GM19043 (cell line): ENCODE measurements at regions not wholly inside any gene's neighbourhood (a gene's known extent, or its start where the extent isn't known, plus 50 kb on each side); places are given as distances from the start of the nearest gene placed in this dataset.

Experiments used
- ATAC-seq: cut with Tn5 transposase; IDR thresholded peaks from one replicate; pipeline ENCODE4 v1.9.1; 2021; ENCODE audit warnings: low read depth; ENCODE audit not compliant: unreplicated experiment

- no peak for ATAC-seq
Observed at GRCh38 chr9:26334706-26335105, 557.9 kb downstream of the CAAP1 start.

GRCh38 chr9:26331223-26331622 lies 561.4 kb downstream of the CAAP1 start:
- ATAC-seq, result no peak

DNA sequence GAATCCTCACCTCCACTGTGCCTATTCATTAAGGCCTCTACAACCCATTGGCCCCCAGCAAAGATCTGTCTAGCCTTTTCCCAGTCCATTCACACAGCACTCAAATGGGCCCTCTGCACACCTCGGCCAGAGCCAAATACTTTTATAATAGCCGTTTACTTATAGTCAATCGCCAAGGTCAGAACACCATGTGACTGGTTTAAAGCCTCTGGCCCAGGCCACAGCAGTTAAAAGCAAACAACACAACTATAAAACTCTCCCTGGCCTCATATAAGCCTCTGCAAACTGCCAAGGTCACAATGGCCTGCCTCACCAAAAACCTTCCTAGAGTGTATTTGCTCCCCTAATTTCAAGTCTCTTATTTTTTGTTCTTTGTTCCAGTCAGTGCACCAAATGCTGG lies 562.6 kb downstream of the CAAP1 start:
- no peak for ATAC-seq

DNA sequence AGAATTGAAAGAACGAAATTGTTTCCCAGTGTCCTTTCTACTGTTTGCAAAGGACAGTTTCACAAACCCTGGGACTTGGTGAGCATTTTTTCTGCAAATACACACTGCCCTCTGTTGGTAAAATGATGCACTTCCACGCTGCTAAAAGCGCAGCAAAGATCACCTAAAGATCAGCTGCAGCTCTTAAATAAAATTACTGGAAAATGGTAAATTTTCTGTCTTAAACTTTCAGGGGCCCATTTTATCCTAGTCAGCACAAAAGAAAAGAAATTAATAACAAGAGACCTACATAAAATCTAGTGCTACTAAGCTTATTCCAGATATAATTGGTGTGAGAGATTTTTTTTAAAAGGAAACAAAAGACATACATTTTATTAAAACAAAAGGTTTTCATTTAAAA lies 566.0 kb downstream of the CAAP1 start:
- no peak for ATAC-seq

DNA sequence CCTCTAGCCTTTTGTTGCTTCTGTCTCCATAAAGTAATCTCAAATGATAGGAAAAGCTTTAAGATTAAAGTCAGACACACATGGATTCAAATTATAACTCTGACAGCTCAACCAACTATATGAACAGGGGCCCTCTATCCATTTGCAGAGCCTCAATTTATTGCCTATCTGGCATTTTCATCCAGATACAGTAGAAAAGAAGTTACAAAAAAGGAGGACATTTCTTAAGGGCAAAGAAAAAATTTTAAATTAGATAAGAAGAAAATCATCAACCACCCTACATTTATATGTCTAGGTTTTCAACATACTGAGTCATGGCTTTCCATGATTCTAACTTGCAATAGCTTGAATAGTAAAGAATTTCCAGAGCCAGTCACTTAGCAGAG lies 567.2 kb downstream of the CAAP1 start:
- no peak for ATAC-seq

- no peak for ATAC-seq
Observed at GRCh38 chr9:26324786-26325443, 567.7 kb downstream of the CAAP1 start.

- no peak for ATAC-seq
Observed at GRCh38 chr9:26321935-26322334, 570.7 kb downstream of the CAAP1 start.

DNA sequence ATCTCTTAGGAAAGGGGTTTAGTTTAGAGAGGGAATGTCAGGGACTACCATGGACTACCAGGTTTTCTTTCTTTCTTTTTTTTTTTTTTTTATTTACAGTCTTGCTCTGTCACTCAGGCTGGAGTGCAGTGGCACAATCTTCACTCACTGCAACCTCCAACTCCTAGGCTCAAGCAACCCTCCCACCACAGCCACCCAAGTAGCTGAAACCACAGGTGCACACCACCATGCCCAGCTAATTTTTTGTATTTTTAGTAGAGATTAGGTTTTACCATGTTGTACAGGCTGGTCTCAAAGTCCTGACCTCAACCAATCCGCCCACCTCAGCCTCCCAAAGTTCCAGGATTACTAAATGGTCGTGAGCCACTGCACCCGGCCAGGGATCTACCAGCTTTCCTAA lies 572.7 kb downstream of the CAAP1 start:
- no peak for ATAC-seq

- ATAC-seq, result no peak
Observed at GRCh38 chr9:26313108-26313507, 579.5 kb downstream of the CAAP1 start.

DNA sequence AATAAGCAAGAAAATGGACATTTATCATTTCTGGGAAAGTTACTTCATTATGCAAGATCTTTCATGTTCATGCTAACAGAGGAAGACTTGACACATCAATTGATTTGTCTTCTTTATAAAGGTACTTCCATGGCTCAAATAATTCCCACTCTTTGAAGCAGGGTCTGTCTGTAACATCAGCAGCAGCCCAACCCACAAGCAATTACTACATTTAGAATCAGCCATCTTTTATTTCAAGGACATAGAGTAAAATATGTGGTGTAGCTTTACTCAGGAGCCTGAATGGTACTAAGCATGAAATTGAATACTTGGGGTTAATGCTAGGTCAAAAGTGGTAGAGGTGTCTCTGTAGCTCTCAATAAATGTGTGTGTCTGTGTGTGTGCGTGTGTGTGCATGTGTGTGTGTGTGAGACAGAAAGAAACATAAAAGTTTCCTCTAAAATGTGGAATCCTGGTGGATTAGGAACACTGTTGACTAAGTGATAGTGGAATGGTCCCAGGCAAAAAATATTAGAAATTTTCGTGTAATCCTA lies 581.1 kb downstream of the CAAP1 start:
- no peak for ATAC-seq

- ATAC-seq, result no peak
Observed at GRCh38 chr9:26310294-26310693, 582.3 kb downstream of the CAAP1 start.

GRCh38 chr9:26308328-26308727 lies 584.3 kb downstream of the CAAP1 start:
- ATAC-seq, result no peak

DNA sequence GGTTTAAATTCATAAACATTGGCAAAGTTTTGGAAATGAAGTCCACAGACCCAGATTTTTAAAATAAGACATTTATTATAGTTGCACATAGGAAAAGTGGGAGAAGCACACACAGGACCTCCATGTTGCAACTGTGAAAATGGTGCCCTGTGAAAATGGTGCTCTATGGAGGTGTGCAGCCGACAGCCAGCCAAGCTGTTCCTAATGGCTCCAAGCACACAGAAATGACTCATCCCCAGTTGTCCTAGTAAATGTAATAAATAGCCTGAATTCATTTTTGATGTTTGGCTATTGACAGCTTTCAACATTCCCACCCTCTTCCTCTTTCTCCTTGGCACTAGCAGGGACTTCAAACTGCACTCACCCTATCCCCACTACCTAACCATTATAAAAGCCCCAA lies 590.9 kb downstream of the CAAP1 start:
- ATAC-seq, result no peak

- no peak for ATAC-seq
Observed at GRCh38 chr9:26301046-26301445, 591.6 kb downstream of the CAAP1 start.

DNA sequence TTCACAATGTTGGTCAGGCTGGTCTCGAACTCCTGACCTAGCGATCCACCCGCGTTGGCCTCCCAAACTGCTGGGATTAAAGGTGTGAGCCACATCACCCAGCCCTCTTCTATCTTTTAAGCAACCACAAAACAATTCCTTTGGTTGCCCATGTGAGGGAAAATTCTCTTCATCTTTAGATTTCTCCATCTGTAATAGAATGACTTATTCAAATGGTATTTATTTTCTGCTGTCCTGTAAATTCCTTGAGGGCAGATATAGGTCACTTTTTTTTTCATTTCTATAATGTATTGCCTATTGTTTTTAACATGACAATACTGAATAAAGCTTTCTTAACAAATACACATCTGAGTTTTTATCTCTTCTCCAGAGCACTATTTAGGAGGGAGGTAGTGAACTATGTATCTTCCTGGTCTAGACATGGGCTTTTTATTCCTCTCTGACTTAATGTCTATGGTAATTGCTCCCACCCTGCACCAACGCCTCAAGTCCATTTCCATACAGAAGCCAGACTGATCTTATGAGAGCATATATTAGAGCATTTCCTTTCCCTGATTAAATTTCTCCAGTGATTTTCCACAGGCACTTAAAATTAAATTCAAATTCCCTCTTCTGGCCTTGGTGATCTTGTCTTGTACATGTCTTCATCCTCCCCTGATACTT lies 595.6 kb downstream of the CAAP1 start:
- ATAC-seq, result no peak

GRCh38 chr9:26292943-26293342 lies 599.7 kb downstream of the CAAP1 start:
- ATAC-seq, result no peak

DNA sequence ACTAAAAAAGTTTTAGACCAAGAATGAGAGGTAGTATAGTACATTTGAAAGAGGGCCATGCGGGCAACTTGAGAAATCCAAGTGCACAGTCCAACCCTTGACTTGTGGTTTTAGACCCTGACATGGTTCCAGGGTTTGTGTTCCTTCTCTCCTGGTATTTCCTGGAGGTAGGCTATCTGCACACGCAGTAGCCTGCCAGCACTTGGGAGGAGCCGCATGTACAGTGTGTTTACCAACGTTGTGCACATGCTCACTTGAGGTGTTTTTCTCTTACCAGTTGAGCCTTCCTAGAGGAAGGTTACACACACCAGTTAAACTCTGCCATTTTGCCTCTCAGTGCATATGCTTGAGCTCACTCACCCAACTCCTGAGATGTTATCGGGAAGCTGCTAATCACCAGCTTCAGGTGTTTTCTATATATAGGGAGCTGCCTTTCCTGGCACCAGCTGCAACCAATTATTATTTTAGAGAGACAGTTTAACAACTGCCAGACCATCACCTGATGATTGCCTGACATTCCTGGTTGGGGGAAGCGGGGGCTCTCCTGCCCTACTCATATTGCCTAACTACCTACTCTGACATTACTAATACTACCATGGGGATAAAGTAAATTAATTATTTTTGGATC lies 593.4 kb upstream of the TUSC1 start:
- ATAC-seq, result no peak

DNA sequence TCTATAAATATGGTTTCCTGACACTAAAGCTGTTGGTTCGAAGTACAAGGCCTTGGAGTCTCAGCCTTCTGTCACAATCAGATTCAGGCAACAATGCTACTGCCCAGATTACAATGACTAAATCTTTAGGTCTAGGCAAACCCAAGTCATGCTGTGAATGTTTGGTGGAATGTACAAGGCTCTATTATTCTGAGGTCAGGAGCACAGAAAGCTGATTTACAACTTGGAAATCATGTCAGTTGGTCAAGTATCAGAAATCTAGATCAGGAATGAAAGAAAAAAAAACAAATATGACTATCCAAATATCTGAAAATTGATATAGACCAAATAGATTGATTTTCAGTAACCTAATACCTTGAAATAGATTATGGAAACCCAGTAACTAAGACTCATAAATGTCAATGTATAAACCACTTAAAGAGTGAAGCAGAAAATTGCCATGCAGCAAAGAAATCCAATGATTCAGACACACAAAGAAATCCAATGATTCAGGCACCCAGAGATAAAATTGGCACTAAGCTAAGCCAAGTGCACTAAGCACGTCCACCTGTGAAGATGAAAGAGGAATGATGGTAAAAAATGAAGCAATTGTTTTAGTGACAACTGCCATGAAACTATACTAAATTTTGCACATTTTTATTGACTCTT lies 588.0 kb upstream of the TUSC1 start:
- no peak for ATAC-seq

DNA sequence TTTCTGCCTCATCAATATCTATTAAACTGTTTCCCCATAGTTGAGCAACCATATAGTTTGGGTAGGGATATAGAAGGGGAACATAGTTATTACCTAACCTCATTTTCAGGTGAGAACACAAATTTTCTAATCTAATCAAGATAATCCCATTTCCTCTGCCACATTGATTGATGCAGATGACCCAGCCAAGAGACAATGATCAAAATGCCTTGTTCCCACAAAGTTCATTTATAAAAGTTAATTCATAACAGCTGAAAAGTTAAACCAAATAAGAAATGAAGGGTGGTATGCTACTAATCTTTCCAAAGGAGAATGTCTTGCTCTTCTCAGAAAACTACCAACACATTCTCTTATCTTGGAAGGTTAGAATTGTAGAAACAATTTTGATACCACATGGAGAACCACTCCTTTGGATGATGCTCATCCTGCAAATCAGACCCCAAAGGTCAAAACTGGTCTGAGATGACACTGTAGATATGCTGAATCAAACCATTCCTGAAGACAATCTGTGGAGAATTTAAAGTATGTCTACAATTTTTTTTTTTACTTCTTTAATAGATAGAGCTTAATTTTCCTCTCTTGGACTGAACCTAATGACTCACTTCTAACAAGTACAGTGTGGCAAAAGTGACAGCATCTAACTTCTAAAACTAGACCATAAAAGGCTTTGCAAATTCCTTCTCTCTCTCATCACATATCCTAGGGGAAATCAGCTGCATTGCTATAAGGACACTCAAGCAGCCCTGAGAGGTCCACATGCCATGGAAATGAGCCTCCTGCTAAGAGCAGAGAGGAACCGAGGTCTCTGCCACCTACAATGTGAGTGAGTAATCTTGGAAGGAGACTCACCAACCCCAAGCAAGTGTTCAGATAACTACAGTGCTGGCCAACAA lies 586.7 kb upstream of the TUSC1 start:
- no peak for ATAC-seq

DNA sequence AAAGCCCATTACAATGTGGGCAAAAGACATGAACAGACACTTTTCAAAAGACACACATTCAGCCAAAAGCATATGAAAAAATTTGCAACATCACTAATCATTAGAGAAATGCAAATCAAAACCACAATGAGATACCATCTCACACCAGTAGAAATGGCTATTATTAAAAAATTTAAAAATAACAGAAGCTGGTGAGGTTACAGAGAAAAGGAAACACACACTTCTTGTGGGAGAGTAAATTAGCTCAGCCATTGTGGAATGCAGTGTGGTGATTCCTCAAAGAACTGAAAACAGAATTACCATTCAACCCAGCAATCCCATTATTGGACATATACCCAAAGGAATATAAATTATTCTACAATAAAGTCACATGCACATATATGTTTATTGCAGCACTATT lies 585.2 kb upstream of the TUSC1 start:
- no peak for ATAC-seq
